Left forelimb (tissue), 1 donor: ENCODE measurements at regions not wholly inside any gene's neighbourhood (a gene's known extent, or its start where the extent isn't known, plus 50 kb on each side); places are given as distances from the start of the nearest gene placed in this dataset.
"Not testable (repeated sequence)": the region's sequence is repeated elsewhere in the genome, so short reads cannot be mapped to it uniquely, and the experiment has no call there.

Experiments
- DNase-seq: peaks from one replicate; pipeline ENCODE4 v3.0.0-alpha.2; 2018; ENCODE audit warnings: low spot score

- no peak for DNase-seq
Observed at GRCh38 chr6:15121443-15121842, 124.4 kb upstream of the JARID2 start.

GRCh38 chr6:15121977-15122550 is 123.8 kb upstream of the JARID2 start:
- no peak for DNase-seq

- no peak for DNase-seq
Observed at GRCh38 chr6:15129887-15130286, 116.0 kb upstream of the JARID2 start.

GRCh38 chr6:15131234-15131633 is 114.6 kb upstream of the JARID2 start:
- DNase-seq = no peak

- DNase-seq = no peak
Observed at GRCh38 chr6:15131651-15132061, 114.2 kb upstream of the JARID2 start.

GRCh38 chr6:15132167-15132566 is 113.7 kb upstream of the JARID2 start:
- DNase-seq = no peak

- DNase-seq = no peak
Observed at GRCh38 chr6:15132854-15133670, 112.8 kb upstream of the JARID2 start.

- DNase-seq = no peak
Observed at GRCh38 chr6:15137086-15137485, 108.8 kb upstream of the JARID2 start.

- no peak for DNase-seq
Observed at GRCh38 chr6:15143086-15143485, 102.8 kb upstream of the JARID2 start.

- DNase-seq = no peak
Observed at GRCh38 chr6:15143540-15143939, 102.3 kb upstream of the JARID2 start.

GRCh38 chr6:15145821-15146220 is 100.0 kb upstream of the JARID2 start:
- no peak for DNase-seq

GRCh38 chr6:15147827-15148226 is 98.0 kb upstream of the JARID2 start:
- DNase-seq = no peak

- no peak for DNase-seq
Observed at GRCh38 chr6:15148356-15148946, 97.4 kb upstream of the JARID2 start.

GRCh38 chr6:15150207-15150606 is 95.7 kb upstream of the JARID2 start:
- DNase-seq = no peak

- DNase-seq = no peak
Observed at GRCh38 chr6:15152700-15153099, 93.2 kb upstream of the JARID2 start.

- no peak for DNase-seq
Observed at GRCh38 chr6:15153191-15153590, 92.7 kb upstream of the JARID2 start.

- DNase-seq = no peak
Observed at GRCh38 chr6:15157479-15157878, 88.4 kb upstream of the JARID2 start.

GRCh38 chr6:15158821-15159619 is 86.8 kb upstream of the JARID2 start:
- DNase-seq = no peak

- no peak for DNase-seq
Observed at GRCh38 chr6:15160812-15161211, 85.1 kb upstream of the JARID2 start.

GRCh38 chr6:15164855-15165254 is 81.0 kb upstream of the JARID2 start:
- not testable (repeated sequence) for DNase-seq

GRCh38 chr6:15166121-15166520 is 79.7 kb upstream of the JARID2 start:
- DNase-seq = no peak

GRCh38 chr6:15170126-15170525 is 75.7 kb upstream of the JARID2 start:
- DNase-seq = no peak

- no peak for DNase-seq
Observed at GRCh38 chr6:15171026-15171425, 74.8 kb upstream of the JARID2 start.
